ENCODE measurements at regions not wholly inside any gene's neighbourhood (a gene's known extent, or its start where the extent isn't known, plus 50 kb on each side); places are given as distances from the start of the nearest gene placed in this dataset.

DNA sequence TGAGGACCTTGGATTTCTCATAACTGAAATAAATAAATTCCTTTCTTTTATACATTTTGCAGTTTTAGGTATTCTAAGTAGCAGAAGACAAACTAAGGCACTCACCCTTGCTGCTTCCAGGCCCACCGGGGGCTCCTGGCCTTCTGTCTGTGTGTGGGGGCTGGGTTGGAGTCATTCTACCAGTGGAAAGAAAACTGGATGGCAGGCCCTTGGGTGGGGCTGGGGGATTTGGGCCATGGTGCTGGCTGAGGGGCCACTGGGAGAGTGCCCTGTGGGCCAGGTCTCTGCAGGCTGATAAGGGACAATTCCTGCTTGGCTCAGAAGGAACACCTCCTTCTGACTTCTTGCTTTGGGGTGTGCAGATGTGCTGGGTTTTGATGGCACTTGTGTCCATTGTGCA, 54.0 kb upstream of the CSF3R start:
- no peaks in the 10 kb centered on the region for H3K36me3 ChIP-seq (ENCODE audit: control insufficient read depth, insufficient read depth, low read length)
- H3K27me3 ChIP-seq (ENCODE audit: control insufficient read depth, insufficient read depth, low read length) = peaks cover 2% of the 10 kb centered on the region; the same call in 1 of the 2 replicates
- POLR2A ChIA-PET = no interaction called here
- CTCF ChIA-PET = no interaction called here
- TF ChIP-seq, protein P1, sequence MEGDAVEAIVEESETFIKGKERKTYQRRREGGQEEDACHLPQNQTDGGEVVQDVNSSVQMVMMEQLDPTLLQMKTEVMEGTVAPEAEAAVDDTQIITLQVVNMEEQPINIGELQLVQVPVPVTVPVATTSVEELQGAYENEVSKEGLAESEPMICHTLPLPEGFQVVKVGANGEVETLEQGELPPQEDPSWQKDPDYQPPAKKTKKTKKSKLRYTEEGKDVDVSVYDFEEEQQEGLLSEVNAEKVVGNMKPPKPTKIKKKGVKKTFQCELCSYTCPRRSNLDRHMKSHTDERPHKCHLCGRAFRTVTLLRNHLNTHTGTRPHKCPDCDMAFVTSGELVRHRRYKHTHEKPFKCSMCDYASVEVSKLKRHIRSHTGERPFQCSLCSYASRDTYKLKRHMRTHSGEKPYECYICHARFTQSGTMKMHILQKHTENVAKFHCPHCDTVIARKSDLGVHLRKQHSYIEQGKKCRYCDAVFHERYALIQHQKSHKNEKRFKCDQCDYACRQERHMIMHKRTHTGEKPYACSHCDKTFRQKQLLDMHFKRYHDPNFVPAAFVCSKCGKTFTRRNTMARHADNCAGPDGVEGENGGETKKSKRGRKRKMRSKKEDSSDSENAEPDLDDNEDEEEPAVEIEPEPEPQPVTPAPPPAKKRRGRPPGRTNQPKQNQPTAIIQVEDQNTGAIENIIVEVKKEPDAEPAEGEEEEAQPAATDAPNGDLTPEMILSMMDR (IDR thresholded peaks at IDR 0.05; ENCODE audit: insufficient read depth, low read depth, low read length) = no peak
- DNase-seq (ENCODE audit: low read depth) = no peak
- no peak overlapping the region for H3K4me3 ChIP-seq (ENCODE audit: low read depth, low read length)

DNA sequence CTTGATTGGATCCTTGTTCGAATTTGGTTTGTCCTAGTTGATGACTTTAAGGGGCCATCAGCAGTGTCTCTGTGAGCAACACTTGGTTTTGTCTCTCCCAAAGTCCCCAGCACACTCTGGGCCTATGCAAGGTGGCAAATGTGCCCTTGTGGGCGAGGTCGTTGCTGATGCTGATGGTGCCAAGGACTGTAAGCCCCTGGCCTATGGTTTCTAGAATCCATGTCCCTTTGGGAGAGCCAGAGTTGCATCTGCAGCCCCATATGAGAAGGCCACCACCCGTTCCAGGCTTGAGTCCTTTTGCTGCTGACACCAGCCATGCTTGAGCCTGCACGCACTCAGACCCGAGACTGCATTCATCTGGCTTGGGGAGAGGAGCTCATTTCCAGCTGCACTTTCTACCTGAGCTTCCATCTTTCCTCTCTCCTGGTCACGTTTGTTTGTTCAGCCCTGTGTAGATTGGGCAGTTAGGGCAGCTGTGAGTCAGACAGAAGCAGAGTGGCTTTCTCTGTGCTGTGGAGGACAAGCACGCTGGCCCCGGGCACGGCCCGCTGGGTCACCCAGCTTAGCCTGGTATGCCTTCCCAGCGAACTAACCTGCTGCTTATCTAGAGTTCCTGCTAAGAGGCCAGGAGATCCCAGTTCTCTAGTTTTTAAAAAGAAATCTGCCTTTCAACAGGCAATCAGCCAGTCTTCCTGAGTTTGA, 52.1 kb upstream of the CSF3R start:
- DNase-seq (ENCODE audit: low read depth) = no peak
- CTCF ChIA-PET = interaction anchor here (0.9 to 4.5 kb wide), 4 partner anchors 9 to 38 kb away, joined by 3 to 22 read pairs (median 3); no protein-coding TSS in a partner anchor
- POLR2A ChIA-PET = no interaction called here
- Histone ChIP-seq H3K4me3 (ENCODE audit: low read depth, low read length) (no peak overlapping the region), H3K27me3 (ENCODE audit: control insufficient read depth, insufficient read depth, low read length) (peaks cover 2% of the 10 kb centered on the region; the same call in 1 of the 2 replicates), H3K36me3 (ENCODE audit: control insufficient read depth, insufficient read depth, low read length) (no peaks in the 10 kb centered on the region)
- TF ChIP-seq, protein P1 (IDR thresholded peaks at IDR 0.05; ENCODE audit: insufficient read depth, low read depth, low read length) = no peak

DNA sequence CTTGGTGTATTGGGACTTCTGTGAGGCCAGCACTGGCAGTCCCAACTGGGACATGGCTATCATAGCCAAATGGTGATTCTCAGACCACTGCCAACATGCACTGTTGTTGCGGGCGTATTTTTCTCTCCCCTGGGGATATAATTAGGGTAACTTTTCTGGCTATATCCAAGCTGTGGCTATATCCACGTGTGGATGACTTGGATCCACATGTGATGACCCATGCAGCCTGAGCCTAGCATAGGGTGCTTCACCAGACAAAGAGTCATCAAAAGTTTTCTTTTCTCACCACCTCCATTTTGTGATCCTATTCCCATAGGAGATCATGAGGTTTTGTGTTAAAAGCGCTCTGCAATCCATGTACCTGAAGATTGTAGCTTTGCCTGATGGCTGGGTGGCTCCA, 51.2 kb upstream of the CSF3R start:
- Histone ChIP-seq H3K4me3 (ENCODE audit: low read depth, low read length) (no peak overlapping the region), H3K36me3 (ENCODE audit: control insufficient read depth, insufficient read depth, low read length) (no peaks in the 10 kb centered on the region), H3K27me3 (ENCODE audit: control insufficient read depth, insufficient read depth, low read length) (peaks cover 2% of the 10 kb centered on the region; the same call in 1 of the 2 replicates)
- no peak for DNase-seq (ENCODE audit: low read depth)
- ChIA-PET POLR2A (no interaction called here), CTCF (interaction anchor here (0.9 to 4.5 kb wide), 5 partner anchors 8 to 39 kb away, joined by 3 to 22 read pairs (median 3); no protein-coding TSS in a partner anchor)
- TF ChIP-seq, protein P1 (IDR thresholded peaks at IDR 0.05; ENCODE audit: insufficient read depth, low read depth, low read length) = no peak

DNA sequence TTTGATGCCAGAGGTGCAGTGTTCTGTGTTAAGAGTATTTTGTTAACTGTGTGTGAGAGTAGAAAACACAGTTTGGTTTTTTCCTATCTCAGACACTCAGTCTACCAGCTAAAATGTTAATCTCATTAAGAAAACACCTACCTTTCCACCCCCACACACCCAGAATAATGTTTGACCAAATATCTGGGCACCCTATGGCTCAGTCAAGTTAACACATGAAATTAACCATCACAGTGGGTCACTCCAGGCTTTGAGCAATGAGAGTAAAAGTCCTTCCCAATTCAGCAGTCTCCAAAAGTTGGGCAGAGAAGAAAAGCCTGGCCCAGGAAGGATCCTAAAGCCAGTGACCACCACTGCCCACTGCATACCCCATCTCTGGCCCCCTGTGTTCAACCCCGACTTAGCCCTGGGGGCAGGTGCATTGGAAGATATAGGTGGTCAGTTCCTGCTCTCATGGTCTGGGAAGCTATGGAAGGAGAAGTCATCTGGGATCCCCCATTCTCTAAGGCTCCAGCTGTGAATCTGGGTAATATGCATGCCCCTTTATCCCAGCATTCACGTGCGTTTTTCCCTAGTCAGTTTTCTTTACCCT, 50.2 kb upstream of the CSF3R start:
- POLR2A ChIA-PET = no interaction called here
- H3K36me3 ChIP-seq (ENCODE audit: control insufficient read depth, insufficient read depth, low read length) = no peaks in the 10 kb centered on the region
- DNase-seq (ENCODE audit: low read depth) = no peak
- no peak overlapping the region for H3K4me3 ChIP-seq (ENCODE audit: low read depth, low read length)
- H3K27me3 ChIP-seq (ENCODE audit: control insufficient read depth, insufficient read depth, low read length) = peaks cover 2% of the 10 kb centered on the region; the same call in 1 of the 2 replicates
- CTCF ChIA-PET = interaction anchor here (0.9 to 4.5 kb wide), 3 partner anchors 11 to 23 kb away, joined by 3 to 22 read pairs (median 3); no protein-coding TSS in a partner anchor
- TF ChIP-seq, protein P1 (IDR thresholded peaks at IDR 0.05; ENCODE audit: insufficient read depth, low read depth, low read length) = no peak
